ENCODE measurements at regions not wholly inside any gene's neighbourhood (a gene's known extent, or its start where the extent isn't known, plus 50 kb on each side); places are given as distances from the start of the nearest gene placed in this dataset.

- TF ChIP-seq SIN3A (IDR thresholded peaks at IDR 0.05; ENCODE audit: borderline replicate concordance, insufficient read depth, low read length) (no peak), TAF1 (IDR thresholded peaks at IDR 0.05; ENCODE audit: borderline replicate concordance, insufficient read depth, low read length) (no peak), FOXP2 (optimal IDR thresholded peaks at IDR 0.05; ENCODE audit: borderline replicate concordance, extremely low read depth, extremely low read length, insufficient read depth) (no peak), REST (IDR thresholded peaks at IDR 0.05; ENCODE audit: insufficient read depth in 1 of 2, low read depth in 2 of 2, low read length in 2 of 2) (no peak), POLR2AphosphoS5 (IDR thresholded peaks at IDR 0.05; ENCODE audit: low read depth, low read length) (no peak)
Observed at GRCh38 chr12:94801745-94802144, 151.4 kb upstream of the TMCC3 start.

- TF ChIP-seq POLR2AphosphoS5 (IDR thresholded peaks at IDR 0.05; ENCODE audit: low read depth, low read length) (no peak), FOXP2 (optimal IDR thresholded peaks at IDR 0.05; ENCODE audit: borderline replicate concordance, extremely low read depth, extremely low read length, insufficient read depth) (no peak), SIN3A (IDR thresholded peaks at IDR 0.05; ENCODE audit: borderline replicate concordance, insufficient read depth, low read length) (no peak), TAF1 (IDR thresholded peaks at IDR 0.05; ENCODE audit: borderline replicate concordance, insufficient read depth, low read length) (no peak), REST (IDR thresholded peaks at IDR 0.05; ENCODE audit: insufficient read depth in 1 of 2, low read depth in 2 of 2, low read length in 2 of 2) (no peak)
Observed at GRCh38 chr12:94799136-94799535, 148.8 kb upstream of the TMCC3 start.

GRCh38 chr12:94798113-94798512 lies 147.8 kb upstream of the TMCC3 start:
- TF ChIP-seq POLR2AphosphoS5 (IDR thresholded peaks at IDR 0.05; ENCODE audit: low read depth, low read length) = no peak
- no peak for TF ChIP-seq REST (IDR thresholded peaks at IDR 0.05; ENCODE audit: insufficient read depth in 1 of 2, low read depth in 2 of 2, low read length in 2 of 2)
- TF ChIP-seq TAF1 (IDR thresholded peaks at IDR 0.05; ENCODE audit: borderline replicate concordance, insufficient read depth, low read length) = no peak

DNA sequence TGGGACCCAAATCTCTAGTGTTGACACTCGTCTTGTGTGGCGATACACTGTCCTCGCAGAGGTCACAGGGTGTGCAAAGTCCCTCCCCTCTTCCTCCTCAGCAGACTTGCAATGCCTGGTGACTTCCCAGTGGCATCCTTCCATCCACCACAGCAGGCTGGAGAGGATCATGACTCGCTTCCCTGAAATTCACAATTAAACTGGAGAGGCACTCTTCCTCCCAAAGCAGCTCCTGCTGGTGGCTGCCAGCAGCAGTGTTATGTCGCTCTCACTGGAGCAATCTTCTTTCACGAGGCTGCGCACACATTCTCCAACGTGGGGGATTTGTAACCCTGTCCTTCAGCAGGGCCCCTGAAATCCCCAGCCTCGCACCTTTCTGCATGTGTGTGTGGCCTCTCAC lies 145.2 kb upstream of the TMCC3 start:
- no peak for TF ChIP-seq TAF1 (IDR thresholded peaks at IDR 0.05; ENCODE audit: borderline replicate concordance, insufficient read depth, low read length)
- no peak for TF ChIP-seq SIN3A (IDR thresholded peaks at IDR 0.05; ENCODE audit: borderline replicate concordance, insufficient read depth, low read length)
- TF ChIP-seq POLR2AphosphoS5 (IDR thresholded peaks at IDR 0.05; ENCODE audit: low read depth, low read length) = no peak
- TF ChIP-seq FOXP2 (optimal IDR thresholded peaks at IDR 0.05; ENCODE audit: borderline replicate concordance, extremely low read depth, extremely low read length, insufficient read depth) = no peak
- no peak for TF ChIP-seq REST (IDR thresholded peaks at IDR 0.05; ENCODE audit: insufficient read depth in 1 of 2, low read depth in 2 of 2, low read length in 2 of 2)

- no peak for TF ChIP-seq POLR2AphosphoS5 (IDR thresholded peaks at IDR 0.05; ENCODE audit: low read depth, low read length)
- TF ChIP-seq FOXP2 (optimal IDR thresholded peaks at IDR 0.05; ENCODE audit: borderline replicate concordance, extremely low read depth, extremely low read length, insufficient read depth) = no peak
- TF ChIP-seq REST (IDR thresholded peaks at IDR 0.05; ENCODE audit: insufficient read depth in 1 of 2, low read depth in 2 of 2, low read length in 2 of 2) = no peak
- TF ChIP-seq TAF1 (IDR thresholded peaks at IDR 0.05; ENCODE audit: borderline replicate concordance, insufficient read depth, low read length) = no peak
- TF ChIP-seq SIN3A (IDR thresholded peaks at IDR 0.05; ENCODE audit: borderline replicate concordance, insufficient read depth, low read length) = no peak
Observed at GRCh38 chr12:94795044-94795443, 144.7 kb upstream of the TMCC3 start.

All from PFSK-1 (cell line).